CD4-positive, alpha-beta T cell treated with Interferon gamma for 1 hour (primary cell): ENCODE measurements at regions not wholly inside any gene's neighbourhood (a gene's known extent, or its start where the extent isn't known, plus 50 kb on each side); places are given as distances from the start of the nearest gene placed in this dataset.

Experiments
- DNase-seq: peaks from one replicate; pipeline ENCODE4 v3.0.0-alpha.2; 2020

DNA sequence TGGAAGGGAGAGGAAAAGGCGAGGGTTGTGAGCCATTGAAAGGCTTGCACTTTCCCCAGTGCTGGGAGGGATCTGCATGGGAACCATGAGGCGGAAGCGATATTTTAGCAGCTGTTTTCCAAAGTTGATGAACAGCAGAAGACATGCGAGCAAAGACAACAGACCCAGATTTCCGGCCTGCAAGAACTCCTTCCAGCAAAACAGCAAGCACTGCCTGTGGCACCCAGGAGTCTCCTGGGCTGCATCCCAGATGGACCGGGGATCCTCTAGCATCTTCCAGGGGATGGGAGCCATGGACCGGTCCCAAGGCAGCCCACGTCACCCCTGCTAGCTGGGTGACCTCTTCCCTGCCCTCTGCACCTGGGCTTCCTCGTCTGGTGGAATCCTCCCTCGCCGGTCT, 162.8 kb downstream of the IRF8 start:
- no peak for DNase-seq

- no peak for DNase-seq
Measured at GRCh38 chr16:86062271-86062965, 163.5 kb downstream of the IRF8 start.

DNA sequence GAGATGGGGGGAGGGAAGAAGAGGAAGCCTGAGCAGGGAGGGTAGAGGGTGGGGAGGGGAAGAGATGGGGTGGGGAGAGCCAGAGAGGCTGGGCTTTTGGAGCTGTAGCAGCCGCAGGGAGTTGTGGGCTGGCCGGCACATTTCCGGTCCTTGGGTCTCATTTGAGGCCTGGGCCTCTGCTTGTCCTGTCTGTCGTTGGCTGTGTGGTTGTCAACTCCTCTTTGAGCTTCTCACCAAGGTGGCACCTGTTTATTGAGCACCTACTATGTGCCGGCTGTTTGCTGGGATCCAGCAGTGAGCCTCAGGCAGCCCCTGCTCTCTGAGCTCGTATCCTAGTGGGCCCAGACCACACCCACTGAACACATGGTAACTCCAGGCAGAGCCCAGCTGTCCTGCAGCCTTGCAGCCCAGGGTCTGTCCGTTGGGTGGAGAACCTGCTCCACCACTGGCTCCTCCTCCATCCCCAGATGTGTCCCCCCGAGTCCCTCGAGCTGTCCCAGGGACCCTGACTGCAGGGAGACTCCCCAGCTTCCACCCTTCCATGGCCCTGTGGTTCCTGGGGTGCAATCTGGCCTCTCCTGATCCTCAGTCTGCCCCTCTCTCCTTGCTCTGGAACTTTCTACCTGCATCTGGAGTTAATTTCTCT, 164.9 kb downstream of the IRF8 start:
- no peak for DNase-seq

- no peak for DNase-seq
Measured at GRCh38 chr16:86064431-86065250, 165.7 kb downstream of the IRF8 start.

GRCh38 chr16:86065711-86066110, 166.7 kb downstream of the IRF8 start:
- no peak for DNase-seq

DNA sequence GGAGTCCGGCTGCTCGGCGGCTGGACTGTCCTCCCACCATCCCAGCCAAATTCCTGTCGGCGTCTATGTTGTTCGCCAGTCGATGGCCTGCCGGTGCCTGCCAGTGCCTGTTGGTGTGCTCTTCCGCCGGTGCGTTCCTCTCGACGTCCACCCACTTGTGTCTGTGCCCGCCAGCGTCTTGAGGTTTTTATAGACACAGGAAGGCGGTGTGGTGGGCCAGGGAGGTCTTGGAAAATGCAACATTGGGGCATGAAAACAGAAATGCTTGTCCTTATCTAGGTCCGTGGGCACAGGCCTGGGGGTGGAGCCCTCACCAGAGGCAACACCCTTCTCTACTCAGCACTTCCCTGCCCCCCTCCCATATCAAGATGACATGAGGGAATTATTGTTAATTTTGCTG, 167.8 kb downstream of the IRF8 start:
- no peak for DNase-seq

DNA sequence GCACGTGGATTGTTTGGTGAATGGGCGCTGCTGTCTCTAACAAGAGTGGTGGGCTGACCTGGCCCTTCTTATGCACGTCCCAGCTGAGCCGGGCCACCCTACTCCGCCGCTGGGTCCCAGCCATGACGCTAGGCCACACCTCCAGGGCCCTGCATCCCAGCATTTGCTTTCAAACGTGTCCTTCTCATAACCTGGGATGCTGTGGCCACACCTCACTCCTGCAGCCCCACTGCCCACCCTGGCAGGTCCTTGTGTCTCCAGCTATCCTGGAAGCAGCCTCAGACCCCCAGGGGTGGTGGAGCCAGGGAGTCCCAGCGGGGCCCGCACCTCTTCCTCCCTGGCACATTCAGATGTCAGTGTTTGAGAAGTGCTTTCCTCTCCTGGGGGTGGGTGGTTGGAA, 168.6 kb downstream of the IRF8 start:
- no peak for DNase-seq

DNA sequence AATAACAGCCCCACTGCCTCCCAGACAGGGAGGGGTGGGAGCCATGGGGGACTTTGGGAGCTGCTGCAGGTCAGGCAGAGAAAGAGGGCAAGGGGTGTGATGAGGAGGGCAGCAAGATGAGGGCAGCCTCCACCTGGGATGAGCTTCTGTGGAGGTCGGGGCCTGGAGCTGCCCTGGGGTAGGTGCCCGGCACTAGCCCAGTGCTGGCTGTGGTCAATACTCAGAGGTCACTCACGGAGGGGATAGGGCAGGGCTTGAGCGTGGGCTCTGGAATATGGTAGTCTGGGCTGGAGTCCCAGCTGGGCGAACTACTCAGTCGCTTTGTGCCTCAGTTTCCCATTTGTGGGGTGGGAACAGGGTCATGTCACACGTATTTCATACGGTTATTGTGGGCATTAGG, 169.0 kb downstream of the IRF8 start:
- DNase-seq = no peak

- no peak for DNase-seq
Measured at GRCh38 chr16:86068722-86069121, 169.8 kb downstream of the IRF8 start.

DNA sequence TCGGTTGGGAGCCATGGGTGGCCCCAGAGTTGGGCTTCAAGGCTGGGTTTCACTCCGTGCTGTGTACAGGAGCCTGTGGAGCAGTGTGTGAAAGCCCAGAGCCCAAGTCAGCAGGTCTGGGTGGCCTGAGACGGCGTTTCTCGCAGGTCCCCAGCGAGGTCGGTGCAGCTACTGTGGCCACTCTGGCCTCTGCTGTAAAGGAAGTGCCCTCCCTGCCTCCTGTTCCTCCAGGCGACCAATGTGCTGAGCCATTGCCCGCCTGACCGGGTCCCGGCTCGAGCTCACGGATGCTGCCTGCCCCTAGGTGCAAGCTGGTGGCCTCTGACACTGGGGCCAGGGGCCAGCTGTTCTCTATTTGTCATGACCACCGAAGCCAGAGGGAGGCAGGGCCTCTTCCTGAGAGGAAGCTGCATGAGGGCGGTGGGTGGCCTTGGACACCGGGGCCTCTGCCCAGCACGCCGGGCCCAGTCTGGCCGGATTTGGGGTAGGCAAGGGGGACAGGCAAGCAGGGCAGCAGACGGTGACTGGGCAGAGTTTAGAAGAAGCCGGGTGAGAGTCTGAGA, 170.9 kb downstream of the IRF8 start:
- DNase-seq = no peak

DNA sequence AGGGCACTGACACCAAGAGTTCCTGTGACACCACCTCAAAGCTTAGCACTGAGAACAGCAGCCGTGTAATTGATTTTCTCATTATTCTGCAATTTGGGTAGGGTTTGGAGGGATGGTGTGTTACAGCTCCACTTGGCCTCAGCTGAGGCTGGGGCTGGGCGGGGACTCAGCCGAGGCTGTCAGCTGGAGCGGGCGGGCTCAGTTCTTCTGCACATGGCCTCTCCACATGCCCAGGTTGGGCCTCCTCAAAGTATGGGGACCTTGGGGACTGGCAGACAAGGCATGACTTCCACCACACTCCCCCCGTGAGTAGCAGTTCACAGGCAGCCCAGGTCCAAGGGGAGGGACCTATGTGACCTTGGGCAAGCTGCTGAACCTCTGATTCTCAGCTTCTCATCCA, 171.5 kb downstream of the IRF8 start:
- no peak for DNase-seq

- DNase-seq = no peak
Measured at GRCh38 chr16:86070971-86071370, 172.0 kb downstream of the IRF8 start.

GRCh38 chr16:86071611-86072240, 172.8 kb downstream of the IRF8 start:
- no peak for DNase-seq

DNA sequence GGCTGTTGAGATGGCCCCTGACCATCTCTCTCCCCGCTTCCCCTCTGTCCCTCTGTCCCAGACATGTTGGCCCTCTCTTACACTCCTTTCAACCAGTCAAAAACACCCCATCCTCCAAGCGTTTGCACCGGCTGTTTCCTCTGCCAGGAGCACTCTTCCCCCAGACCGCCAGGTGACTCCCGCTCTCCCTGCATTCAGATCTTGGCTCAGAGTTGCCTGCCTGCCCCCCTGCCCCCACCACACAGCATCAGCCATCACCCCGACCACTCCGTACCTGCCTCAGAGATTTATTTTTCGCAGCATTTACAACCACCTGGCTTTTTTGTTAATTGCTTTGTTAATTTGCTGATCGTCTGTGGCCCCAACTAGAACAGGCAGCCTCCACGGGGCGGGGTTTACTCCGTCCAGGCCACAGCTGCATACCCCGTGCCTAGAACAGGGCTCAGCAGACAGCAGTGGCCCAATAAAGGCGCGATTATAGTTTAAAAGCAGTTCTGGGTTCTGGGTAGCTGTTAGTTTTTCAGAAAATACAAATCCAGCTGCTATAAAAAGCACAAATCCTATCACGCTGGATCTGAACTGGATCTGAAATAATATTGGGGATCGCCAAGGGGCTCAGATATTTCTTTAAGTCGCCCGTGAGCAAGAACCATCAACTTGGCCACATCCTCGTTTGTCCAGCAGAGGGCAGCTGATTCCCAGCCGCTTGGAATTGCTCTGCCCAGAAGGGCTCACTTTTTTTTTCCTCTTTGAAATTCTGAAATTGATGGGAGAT, 173.6 kb downstream of the IRF8 start:
- DNase-seq = peak; percentile 5

DNA sequence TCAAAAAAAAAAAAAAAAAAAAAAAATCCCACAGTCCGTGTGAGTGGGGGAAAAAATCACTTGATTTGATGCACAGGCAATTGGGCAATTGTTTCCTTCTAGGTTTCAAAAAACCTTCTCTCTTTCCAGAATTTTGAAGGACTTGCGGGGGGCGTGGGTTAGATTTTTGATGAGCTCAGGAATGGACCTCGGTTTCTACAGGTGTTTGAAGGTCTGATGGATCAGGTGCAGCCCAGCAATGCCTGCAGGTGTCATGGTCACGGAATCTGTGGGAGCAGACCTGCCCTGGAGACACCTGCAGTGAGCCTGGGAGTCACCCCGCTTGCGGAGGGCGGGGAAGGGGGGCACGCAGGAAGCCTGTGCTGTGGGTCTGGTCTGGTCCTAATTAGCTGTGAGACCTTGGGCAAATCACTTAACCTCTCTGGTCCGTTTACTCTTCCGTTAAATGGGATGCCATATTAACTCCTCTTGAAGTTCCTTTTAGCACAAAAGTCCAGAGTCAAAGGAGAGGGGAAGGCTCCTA, 174.2 kb downstream of the IRF8 start:
- no peak for DNase-seq

- no peak for DNase-seq
Measured at GRCh38 chr16:86073763-86074493, 175.0 kb downstream of the IRF8 start.

GRCh38 chr16:86074651-86075487, 175.9 kb downstream of the IRF8 start:
- DNase-seq = no peak

DNA sequence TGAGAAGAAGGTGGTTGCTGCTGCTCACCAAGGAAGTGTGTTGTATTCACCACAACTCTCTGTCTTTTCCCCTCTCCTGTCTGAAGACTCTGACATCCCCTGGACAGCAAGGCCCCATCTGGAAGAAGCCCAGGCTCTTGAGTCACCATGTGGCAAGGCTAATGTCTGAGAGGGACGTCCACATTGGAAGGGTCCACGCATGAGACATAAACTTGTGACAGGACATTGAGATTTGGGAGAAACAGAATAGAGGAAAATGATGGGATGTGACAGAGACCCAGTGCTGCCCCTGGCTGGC, 176.5 kb downstream of the IRF8 start:
- no peak for DNase-seq

GRCh38 chr16:86075839-86076440, 177.0 kb downstream of the IRF8 start:
- no peak for DNase-seq

DNA sequence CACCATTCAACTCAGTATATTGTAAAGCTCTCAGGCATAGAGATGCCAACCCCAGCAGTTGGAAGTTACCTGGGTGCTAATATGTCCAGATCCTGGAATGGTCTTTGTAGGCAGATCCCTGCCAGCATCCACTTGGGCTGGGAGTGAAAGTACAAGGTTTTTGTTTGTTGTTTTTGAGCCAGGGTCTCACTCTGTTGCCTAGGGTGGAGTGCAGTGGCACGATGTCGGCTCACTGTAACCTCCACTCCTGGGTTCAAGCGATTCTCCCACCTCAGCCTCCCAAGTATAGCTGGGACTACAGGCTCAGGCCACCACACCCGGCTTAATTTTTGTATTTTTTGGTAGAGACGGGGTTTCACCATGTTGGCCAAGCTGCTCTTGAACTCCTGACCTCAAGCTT, 177.6 kb downstream of the IRF8 start:
- no peak for DNase-seq
